CD4-positive, alpha-beta T cell (primary cell): ENCODE measurements at regions not wholly inside any gene's neighbourhood (a gene's known extent, or its start where the extent isn't known, plus 50 kb on each side); places are given as distances from the start of the nearest gene placed in this dataset.

ENCODE experiments used
- ATAC-seq: fragments of 200-7000 bp; cut with Tn5 transposase; one replicate; pipeline ENCODE4 v1.10.0; 2022; ENCODE audit warnings: mild to moderate bottlenecking; ENCODE audit not compliant: poor library complexity
- CTCF ChIA-PET: fragments of 350-600 bp; sonication (Branson Sonifier 250); formaldehyde crosslinking; loops from one replicate; lab custom pipeline; 2021; ENCODE audit warnings: antibody characterized with exemption, inconsistent platforms; lab: Charles Lee
- POLR2A ChIA-PET: fragments of 350-600 bp; sonication (Branson Sonifier 250); formaldehyde crosslinking; loops from one replicate; lab custom pipeline; 2021; ENCODE audit warnings: antibody characterized with exemption, inconsistent platforms; lab: Charles Lee
- DNase-seq, 14 experiments: peaks; one replicate each; pipeline ENCODE4 v3.0.0-alpha.2; 2013 to 2020; ENCODE audit warnings: mixed read lengths in 2 of 14
- H3K27ac ChIP-seq, 2 donors: one replicate each; pipeline versions ENCODE4 v1.5.1 to v1.7.0; 2013; ENCODE audit warnings: low read length in 2 of 2, low read depth in 1 of 2, mild to moderate bottlenecking in 1 of 2
- H3K27me3 ChIP-seq, 2 experiments: 1 replicate in 1 of 2; 2 replicates in 1 of 2; pipeline versions ENCODE4 v1.6.1 to v1.7.0; 2013; ENCODE audit warnings: low read length in 2 of 2, control low read depth in 1 of 2, mild to moderate bottlenecking in 1 of 2, moderate library complexity in 1 of 2; ENCODE audit not compliant: insufficient read depth in 2 of 2, control insufficient read depth in 1 of 2
- H3K36me3 ChIP-seq: one replicate; pipeline ENCODE4 v1.6.1; 2013; ENCODE audit warnings: low read length, control low read depth; ENCODE audit not compliant: insufficient read depth
- H3K4me1 ChIP-seq: one replicate; pipeline ENCODE4 v1.6.1; 2013; ENCODE audit warnings: low read length, control low read depth; ENCODE audit not compliant: insufficient read depth
- H3K4me3 ChIP-seq: one replicate; pipeline ENCODE4 v1.5.1; 2013; ENCODE audit warnings: mild to moderate bottlenecking, low read length, moderate library complexity
- H3K9me3 ChIP-seq, 2 experiments: 1 replicate in 1 of 2; 2 replicates in 1 of 2; pipeline versions ENCODE4 v1.6.1 to v1.7.0; 2013; ENCODE audit warnings: low read length in 2 of 2, mild to moderate bottlenecking in 2 of 2, control low read depth in 1 of 2, moderate library complexity in 1 of 2; ENCODE audit not compliant: control insufficient read depth in 1 of 2, insufficient read depth in 1 of 2
- H3K27ac Mint-ChIP-seq: one replicate; pipeline ENCODE4 v1.8.0; 2020; ENCODE audit warnings: mixed read lengths
- H3K27me3 Mint-ChIP-seq: one replicate; pipeline ENCODE4 v1.8.0; 2021; ENCODE audit warnings: mixed read lengths
- H3K36me3 Mint-ChIP-seq: one replicate; pipeline ENCODE4 v1.8.0; 2021; ENCODE audit warnings: low read depth, mixed read lengths
- H3K4me1 Mint-ChIP-seq: one replicate; pipeline ENCODE4 v1.8.0; 2021; ENCODE audit warnings: low read depth, mixed read lengths
- H3K4me3 Mint-ChIP-seq: one replicate; pipeline ENCODE4 v1.8.0; 2020; ENCODE audit warnings: mild to moderate bottlenecking, mixed read lengths
- H3K9me3 Mint-ChIP-seq: one replicate; pipeline ENCODE4 v1.8.0; 2020; ENCODE audit warnings: mixed read lengths
- intact Hi-C, 2 experiments: fragments of 100-400 bp; cut with DNase I in 1 of 2; cut with micrococcal nuclease in 1 of 2; formaldehyde crosslinking; loops; one replicate each; pipeline versions ENCODE4 v1.15.1 to v1.9.0; 2023 to 2025; cut with DNase I, micrococcal nuclease
- TF ChIP-seq, protein P1 (sequence below): fragments of 200-600 bp; IDR thresholded peaks from one replicate; pipeline ENCODE4 v1.8.0; 2022; ENCODE audit warnings: antibody characterized with exemption, mild to moderate bottlenecking

DNA sequence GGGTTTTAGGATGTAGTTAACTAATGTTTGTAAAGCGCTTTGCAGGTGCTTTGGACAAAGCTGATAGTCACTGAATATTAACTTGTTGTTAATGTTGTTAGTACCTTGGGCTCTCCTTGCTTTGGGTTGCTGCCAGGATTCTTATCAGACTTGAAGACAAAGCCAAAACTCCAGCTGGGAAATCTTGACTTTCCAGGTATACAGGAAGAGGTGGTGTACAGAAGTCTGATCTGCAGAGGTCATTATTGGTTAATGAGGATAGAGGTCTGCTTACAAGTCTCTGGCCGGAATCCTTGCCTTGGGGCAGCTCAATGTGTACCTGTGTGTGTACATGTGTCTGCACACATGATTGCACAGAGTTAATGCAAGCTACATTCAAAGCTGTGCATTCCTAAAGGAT is 96.0 kb upstream of the POU3F1 start:
- H3K4me3 ChIP-seq: no peak overlapping the region
- TF ChIP-seq, protein P1, sequence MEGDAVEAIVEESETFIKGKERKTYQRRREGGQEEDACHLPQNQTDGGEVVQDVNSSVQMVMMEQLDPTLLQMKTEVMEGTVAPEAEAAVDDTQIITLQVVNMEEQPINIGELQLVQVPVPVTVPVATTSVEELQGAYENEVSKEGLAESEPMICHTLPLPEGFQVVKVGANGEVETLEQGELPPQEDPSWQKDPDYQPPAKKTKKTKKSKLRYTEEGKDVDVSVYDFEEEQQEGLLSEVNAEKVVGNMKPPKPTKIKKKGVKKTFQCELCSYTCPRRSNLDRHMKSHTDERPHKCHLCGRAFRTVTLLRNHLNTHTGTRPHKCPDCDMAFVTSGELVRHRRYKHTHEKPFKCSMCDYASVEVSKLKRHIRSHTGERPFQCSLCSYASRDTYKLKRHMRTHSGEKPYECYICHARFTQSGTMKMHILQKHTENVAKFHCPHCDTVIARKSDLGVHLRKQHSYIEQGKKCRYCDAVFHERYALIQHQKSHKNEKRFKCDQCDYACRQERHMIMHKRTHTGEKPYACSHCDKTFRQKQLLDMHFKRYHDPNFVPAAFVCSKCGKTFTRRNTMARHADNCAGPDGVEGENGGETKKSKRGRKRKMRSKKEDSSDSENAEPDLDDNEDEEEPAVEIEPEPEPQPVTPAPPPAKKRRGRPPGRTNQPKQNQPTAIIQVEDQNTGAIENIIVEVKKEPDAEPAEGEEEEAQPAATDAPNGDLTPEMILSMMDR: no peak
- DNase-seq (no peak), ATAC-seq (no peak)
- H3K36me3 Mint-ChIP-seq: no peaks in the 10 kb centered on the region
- H3K27me3 Mint-ChIP-seq: peaks cover 57% of the 10 kb centered on the region
- peaks cover 29 to 36% of the 10 kb centered on the region in 2 experiments for H3K27me3 ChIP-seq
- no peaks in the 10 kb centered on the region for H3K36me3 ChIP-seq
- ChIA-PET POLR2A (no interaction called here), CTCF (interaction anchor here (1.4 kb wide), 1 partner anchor 10 kb away, joined by 3 read pairs; no protein-coding TSS in a partner anchor)
- H3K9me3 ChIP-seq: no peaks in the 10 kb centered on the region
- no peaks in the 10 kb centered on the region for H3K4me1 Mint-ChIP-seq
- no peak overlapping the region for H3K27ac Mint-ChIP-seq
- H3K4me3 Mint-ChIP-seq: no peak overlapping the region
- intact Hi-C loops: no loop called here
- no peak overlapping the region for H3K27ac ChIP-seq
- H3K9me3 Mint-ChIP-seq: peaks cover 7% of the 10 kb centered on the region
- no peaks in the 10 kb centered on the region for H3K4me1 ChIP-seq

DNA sequence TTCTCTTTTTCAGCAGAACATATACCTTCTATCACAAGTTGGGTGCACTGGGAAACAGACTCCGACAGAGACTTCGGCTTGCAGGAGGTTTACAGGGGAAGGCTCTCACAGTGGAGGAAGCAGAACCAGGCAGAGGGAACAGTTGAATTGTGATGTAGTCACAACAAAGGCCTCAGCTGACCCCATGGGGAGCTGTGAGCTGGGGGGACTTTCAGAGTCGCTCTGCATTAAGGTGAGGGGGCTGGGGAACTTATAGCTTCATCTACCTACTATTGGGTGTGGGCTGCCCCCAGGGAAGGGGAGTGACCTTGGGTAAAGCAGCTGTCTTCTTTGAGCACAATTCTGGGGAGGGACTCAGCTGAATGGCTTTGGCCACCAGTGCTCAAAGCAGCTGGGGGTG is 94.9 kb upstream of the POU3F1 start:
- H3K4me1 ChIP-seq: no peaks in the 10 kb centered on the region
- no peak overlapping the region for H3K4me3 ChIP-seq
- H3K27me3 ChIP-seq: peaks cover 29 to 47% of the 10 kb centered on the region in 2 experiments
- no peak overlapping the region for H3K4me3 Mint-ChIP-seq
- no peaks in the 10 kb centered on the region for H3K36me3 Mint-ChIP-seq
- no peak overlapping the region for H3K27ac ChIP-seq
- peaks cover 68% of the 10 kb centered on the region for H3K27me3 Mint-ChIP-seq
- H3K9me3 Mint-ChIP-seq: peaks cover 7% of the 10 kb centered on the region
- no peak overlapping the region for H3K27ac Mint-ChIP-seq
- ATAC-seq (no peak), DNase-seq (no peak)
- TF ChIP-seq, protein P1: no peak
- no peaks in the 10 kb centered on the region for H3K36me3 ChIP-seq
- no peaks in the 10 kb centered on the region for H3K9me3 ChIP-seq
- intact Hi-C loops: no loop called here
- ChIA-PET POLR2A (no interaction called here), CTCF (interaction anchor here (1.4 kb wide), 1 partner anchor 11 kb away, joined by 3 read pairs; no protein-coding TSS in a partner anchor)
- no peaks in the 10 kb centered on the region for H3K4me1 Mint-ChIP-seq

DNA sequence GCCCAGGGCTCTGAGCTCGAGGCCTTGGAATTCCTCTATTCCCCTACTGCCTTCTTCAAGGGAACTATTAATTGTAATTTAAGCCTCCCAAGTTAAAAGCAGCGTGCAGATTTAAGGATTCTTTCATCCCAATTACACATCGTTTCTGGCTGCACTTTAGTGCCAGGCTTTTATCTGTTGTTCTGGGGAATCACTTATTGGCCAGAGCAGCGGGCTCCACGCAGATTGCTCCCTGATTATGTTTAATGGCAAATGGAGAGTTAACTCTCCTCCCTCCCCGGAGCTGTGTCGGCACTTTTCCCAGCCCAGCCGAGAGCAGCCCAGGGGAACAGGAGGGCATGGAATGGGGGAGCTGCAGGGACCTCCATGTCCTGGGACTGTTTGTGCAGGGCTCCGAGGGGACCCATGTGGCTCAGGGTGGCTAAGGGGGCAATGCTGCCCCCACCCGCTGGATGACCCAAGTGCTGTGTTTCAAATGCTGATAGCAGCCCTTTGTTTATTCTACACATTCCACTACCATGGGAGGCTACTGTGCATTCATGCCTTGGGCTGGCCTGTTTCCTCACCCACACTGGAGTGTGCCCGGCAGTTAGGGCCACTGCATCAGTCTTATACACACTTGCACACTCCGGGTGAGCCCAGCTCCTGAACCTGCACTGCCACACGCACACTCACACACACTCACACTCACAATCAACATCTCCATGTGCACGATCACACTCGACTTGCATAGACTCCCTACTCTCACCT is 93.3 kb upstream of the POU3F1 start:
- no peaks in the 10 kb centered on the region for H3K4me1 ChIP-seq
- peaks cover 36 to 62% of the 10 kb centered on the region in 2 experiments for H3K27me3 ChIP-seq
- no peak overlapping the region for H3K27ac Mint-ChIP-seq
- no peaks in the 10 kb centered on the region for H3K9me3 ChIP-seq
- no peak overlapping the region for H3K4me3 Mint-ChIP-seq
- H3K36me3 Mint-ChIP-seq: no peaks in the 10 kb centered on the region
- ChIA-PET POLR2A (no interaction called here), CTCF (no interaction called here)
- TF ChIP-seq, protein P1: no peak
- ATAC-seq (no peak), DNase-seq (no peak)
- no peak overlapping the region for H3K27ac ChIP-seq
- intact Hi-C loops: no loop called here
- no peak overlapping the region for H3K4me3 ChIP-seq
- peaks cover 84% of the 10 kb centered on the region for H3K27me3 Mint-ChIP-seq
- H3K36me3 ChIP-seq: no peaks in the 10 kb centered on the region
- H3K9me3 Mint-ChIP-seq: no peaks in the 10 kb centered on the region
- no peaks in the 10 kb centered on the region for H3K4me1 Mint-ChIP-seq
